ENCODE measurements at regions not wholly inside any gene's neighbourhood (a gene's known extent, or its start where the extent isn't known, plus 50 kb on each side); places are given as distances from the start of the nearest gene placed in this dataset.

DNA sequence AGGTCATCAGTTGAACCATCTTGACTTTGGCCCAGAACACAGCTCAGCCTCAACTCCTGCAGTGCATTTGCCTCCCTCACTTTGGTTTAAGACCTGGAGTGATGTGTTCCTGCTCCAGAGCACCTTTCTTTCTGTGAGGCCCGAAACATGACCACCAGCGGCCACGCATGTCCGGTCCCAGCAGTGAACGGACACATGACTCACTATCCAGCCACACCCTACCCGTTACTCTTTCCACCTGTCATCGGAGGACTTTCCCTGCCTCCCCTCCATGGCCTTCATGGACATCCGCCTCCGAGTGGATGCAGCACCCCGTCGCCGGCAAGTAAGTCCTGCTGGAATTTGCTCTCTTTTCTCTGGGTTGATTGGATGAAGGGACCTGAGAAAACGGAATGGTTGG lies 253.8 kb upstream of the RARB start:
- Histone ChIP-seq H3K27me3 (ENCODE audit: control insufficient read depth in 2 of 2, insufficient read depth in 2 of 2, low read length in 2 of 2) (no peaks in the 10 kb centered on the region), H3K9ac (ENCODE audit: insufficient read depth in 1 of 2, low read depth in 2 of 2, low read length in 2 of 2) (no peak overlapping the region), H3K4me1 (replicated peaks in 1 of 2; ENCODE audit: control insufficient read depth in 2 of 2, insufficient read depth in 2 of 2, low read length in 2 of 2) (no peaks in the 10 kb centered on the region), H4K20me1 (replicated peaks; ENCODE audit: control insufficient read depth, insufficient read depth, low read length) (no peaks in the 10 kb centered on the region), H3K4me3 (no peak overlapping the region), H3K4me2 (ENCODE audit: insufficient read depth, low read length) (no peak overlapping the region), H3K36me3 (ENCODE audit: control insufficient read depth, insufficient read depth, low read length) (no peaks in the 10 kb centered on the region), H3K79me2 (ENCODE audit: control insufficient read depth, insufficient read depth, low read length) (no peaks in the 10 kb centered on the region), H3K27ac (ENCODE audit: extremely low read depth, low read depth, low read length) (no peak overlapping the region), H2AFZ (ENCODE audit: low read depth, low read length) (no peak overlapping the region), H3K9me1 (ENCODE audit: control insufficient read depth, insufficient read depth, low read length) (no peaks in the 10 kb centered on the region), H3K9me3 (replicated peaks; ENCODE audit: control insufficient read depth, insufficient read depth, low read depth, low read length) (no peaks in the 10 kb centered on the region; the same call in 1 of the 2 replicates)
- no peak for ATAC-seq
- WGBS (ENCODE audit: insufficient coverage, low coverage, missing lambda C conversion rate) = 3% methylated on average over 13 of the region's 13 CpGs
- CTCF ChIA-PET (ENCODE audit: low intra/inter-chr PET ratio) = no interaction called here
- no peak for TF ChIP-seq FOXJ3 (CRISPR knock-in tag; IDR thresholded peaks at IDR 0.05)
- no peak for TF ChIP-seq PTRF (tag; IDR thresholded peaks at IDR 0.05)
- no peak for TF ChIP-seq NFE2 (IDR thresholded peaks at IDR 0.05; ENCODE audit: low read depth)
- TF ChIP-seq NRF1 (conservative IDR thresholded peaks at IDR 0.05 in 1 of 2, IDR thresholded peaks at IDR 0.05 in 1 of 2) = no peak
- no peak for TF ChIP-seq JUND (IDR thresholded peaks at IDR 0.05; ENCODE audit: borderline replicate concordance, low read depth, low read length)
- no peak for TF ChIP-seq JUND (tag; IDR thresholded peaks at IDR 0.05; ENCODE audit: borderline replicate concordance, low read depth, low read length)
- TF ChIP-seq PRPF4 (IDR thresholded peaks at IDR 0.05; ENCODE audit: insufficient read depth, low read depth, low read length, poor library complexity, severe bottlenecking) = no peak
- TF ChIP-seq, protein P1, sequence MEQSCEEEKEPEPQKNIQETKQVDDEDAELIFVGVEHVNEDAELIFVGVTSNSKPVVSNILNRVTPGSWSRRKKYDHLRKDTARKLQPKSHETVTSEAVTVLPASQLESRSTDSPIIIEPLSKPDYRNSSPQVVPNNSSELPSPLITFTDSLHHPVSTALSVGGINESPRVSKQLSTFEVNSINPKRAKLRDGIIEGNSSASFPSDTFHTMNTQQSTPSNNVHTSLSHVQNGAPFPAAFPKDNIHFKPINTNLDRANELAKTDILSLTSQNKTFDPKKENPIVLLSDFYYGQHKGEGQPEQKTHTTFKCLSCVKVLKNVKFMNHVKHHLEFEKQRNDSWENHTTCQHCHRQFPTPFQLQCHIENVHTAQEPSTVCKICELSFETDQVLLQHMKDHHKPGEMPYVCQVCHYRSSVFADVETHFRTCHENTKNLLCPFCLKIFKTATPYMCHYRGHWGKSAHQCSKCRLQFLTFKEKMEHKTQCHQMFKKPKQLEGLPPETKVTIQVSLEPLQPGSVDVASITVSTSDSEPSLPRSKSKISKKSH (CRISPR knock-in tag; IDR thresholded peaks at IDR 0.05) = no peak
- TF ChIP-seq, protein P2, sequence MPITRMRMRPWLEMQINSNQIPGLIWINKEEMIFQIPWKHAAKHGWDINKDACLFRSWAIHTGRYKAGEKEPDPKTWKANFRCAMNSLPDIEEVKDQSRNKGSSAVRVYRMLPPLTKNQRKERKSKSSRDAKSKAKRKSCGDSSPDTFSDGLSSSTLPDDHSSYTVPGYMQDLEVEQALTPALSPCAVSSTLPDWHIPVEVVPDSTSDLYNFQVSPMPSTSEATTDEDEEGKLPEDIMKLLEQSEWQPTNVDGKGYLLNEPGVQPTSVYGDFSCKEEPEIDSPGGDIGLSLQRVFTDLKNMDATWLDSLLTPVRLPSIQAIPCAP (CRISPR knock-in tag; IDR thresholded peaks at IDR 0.05; ENCODE audit: borderline replicate concordance) = no peak
- TF ChIP-seq ZNF212 (CRISPR knock-in tag; IDR thresholded peaks at IDR 0.05) = no peak
- TF ChIP-seq COPS2 (conservative IDR thresholded peaks at IDR 0.05) = no peak
- no peak for TF ChIP-seq CAMTA2 (CRISPR knock-in tag; conservative IDR thresholded peaks at IDR 0.05)
- no peak for TF ChIP-seq SRSF7 (optimal IDR thresholded peaks at IDR 0.05; ENCODE audit: low read depth, low read length)
- TF ChIP-seq ZBTB8A (IDR thresholded peaks at IDR 0.05; ENCODE audit: partially characterized antibody) = no peak
- no peak for TF ChIP-seq ZNF174 (CRISPR knock-in tag; IDR thresholded peaks at IDR 0.05)
- no peak for TF ChIP-seq U2AF2 (optimal IDR thresholded peaks at IDR 0.05; ENCODE audit: low read depth, low read length)
- no peak for TF ChIP-seq NR2C1 (IDR thresholded peaks at IDR 0.05)
- no peak for TF ChIP-seq NR2C1 (tag; IDR thresholded peaks at IDR 0.05)
- TF ChIP-seq SP1 (CRISPR knock-in tag; IDR thresholded peaks at IDR 0.05) = no peak
- TF ChIP-seq CREM (IDR thresholded peaks at IDR 0.05; ENCODE audit: low read depth) = no peak
- in situ Hi-C loops (cut with MboI) = no loop called here
- POLR2A ChIA-PET = no interaction called here
- FAIRE-seq = no peak
- no TSS peak for BruUV-seq (replicated peaks)
- intact Hi-C loops (cut with micrococcal nuclease) = no loop called here
- DNase-seq (ENCODE audit: extremely low read depth in 1 of 4, low spot score in 3 of 4) = no peak

All from K562 (cell line).